ENCODE measurements at regions not wholly inside any gene's neighbourhood (a gene's known extent, or its start where the extent isn't known, plus 50 kb on each side); places are given as distances from the start of the nearest gene placed in this dataset.

DNA sequence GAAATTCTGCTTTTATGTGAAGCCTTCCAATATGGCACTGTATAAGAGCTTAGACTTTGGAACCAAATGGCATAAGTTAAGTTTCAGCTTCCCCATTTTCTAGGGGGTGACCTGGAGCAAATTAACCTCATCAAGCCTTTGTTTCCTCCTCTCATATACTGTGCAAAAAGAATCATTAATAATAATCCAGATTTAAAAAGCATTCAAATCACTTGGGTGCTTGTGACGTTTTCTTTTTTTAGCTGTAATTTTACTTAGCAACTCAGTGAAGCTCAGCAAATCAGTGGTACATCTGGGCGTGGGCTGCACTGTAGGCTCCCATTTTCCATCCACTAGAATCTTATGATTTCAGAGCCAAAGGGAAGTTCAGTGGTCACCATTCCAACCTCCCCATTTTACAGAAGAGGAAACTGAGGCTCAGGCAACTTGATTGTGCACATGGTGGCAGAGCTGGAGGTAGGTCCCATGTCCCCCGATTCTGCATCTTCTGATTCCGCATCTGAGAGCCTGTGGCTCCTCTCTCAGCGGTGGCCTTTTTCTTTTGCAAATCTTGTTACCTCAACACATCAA lies 131.2 kb downstream of the SNAPC1 start:
- intact Hi-C loops (cut with DNase I, micrococcal nuclease), result no loop called here
- no peak overlapping the region for H3K4me3 ChIP-seq
- H3K9me3 ChIP-seq, result no peaks in the 10 kb centered on the region
- TF ChIP-seq CTCF (IDR thresholded peaks at IDR 0.05), result no peak
- no peaks in the 10 kb centered on the region for H3K36me3 ChIP-seq (ENCODE audit: low read depth)
- no peak for ATAC-seq
- H3K4me1 ChIP-seq (ENCODE audit: low read depth), result no peaks in the 10 kb centered on the region
- no peak for DNase-seq

- no peaks in the 10 kb centered on the region for H3K4me1 ChIP-seq (ENCODE audit: low read depth)
- intact Hi-C loops (cut with DNase I, micrococcal nuclease), result loop anchor here in 1 of 2 donors (2.0 kb wide), 1 partner anchor 232 kb away; no protein-coding TSS in a partner anchor
- no peaks in the 10 kb centered on the region for H3K36me3 ChIP-seq (ENCODE audit: low read depth)
- ATAC-seq, result peak; percentile 55
- H3K9me3 ChIP-seq, result no peaks in the 10 kb centered on the region
- TF ChIP-seq CTCF (IDR thresholded peaks at IDR 0.05), result peak; percentile 29
- peak in 2 of 3 donors; percentile 40 to 85 for DNase-seq
- no peak overlapping the region for H3K4me3 ChIP-seq
Measured at GRCh38 chr14:61894452-61895077, 132.3 kb downstream of the SNAPC1 start.

- ATAC-seq (no peak), DNase-seq (no peak)
- no peak overlapping the region for H3K4me3 ChIP-seq
- no peaks in the 10 kb centered on the region for H3K9me3 ChIP-seq
- no peak for TF ChIP-seq CTCF (IDR thresholded peaks at IDR 0.05)
- intact Hi-C loops (cut with DNase I, micrococcal nuclease), result no loop called here
- no peaks in the 10 kb centered on the region for H3K4me1 ChIP-seq (ENCODE audit: low read depth)
- H3K36me3 ChIP-seq (ENCODE audit: low read depth), result no peaks in the 10 kb centered on the region
Measured at GRCh38 chr14:61897300-61897699, 135.1 kb downstream of the SNAPC1 start.

DNA sequence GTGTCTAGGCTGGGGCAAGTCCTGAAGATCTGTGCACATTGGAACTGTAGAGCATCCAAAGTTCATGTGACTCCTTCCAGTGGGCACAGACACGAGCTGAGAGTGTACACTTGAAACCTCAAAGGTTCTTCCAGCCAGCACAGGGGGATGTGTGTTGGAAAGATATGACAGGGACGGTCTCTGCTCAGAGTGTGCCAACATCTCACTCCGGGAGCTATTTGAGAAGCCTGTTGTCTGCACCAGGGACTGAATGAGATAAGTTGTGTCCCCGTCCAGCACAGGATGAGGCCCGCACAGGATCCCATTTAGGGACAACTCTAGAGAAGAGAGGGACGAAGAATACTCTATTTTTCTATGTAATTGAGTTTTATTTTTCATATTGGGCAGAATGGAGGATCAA lies 136.3 kb downstream of the SNAPC1 start:
- Histone ChIP-seq H3K4me1 (ENCODE audit: low read depth) (no peaks in the 10 kb centered on the region), H3K36me3 (ENCODE audit: low read depth) (no peaks in the 10 kb centered on the region), H3K9me3 (no peaks in the 10 kb centered on the region), H3K4me3 (no peak overlapping the region)
- ATAC-seq (no peak), DNase-seq (no peak)
- no peak for TF ChIP-seq CTCF (IDR thresholded peaks at IDR 0.05)
- intact Hi-C loops (cut with DNase I, micrococcal nuclease), result no loop called here

DNA sequence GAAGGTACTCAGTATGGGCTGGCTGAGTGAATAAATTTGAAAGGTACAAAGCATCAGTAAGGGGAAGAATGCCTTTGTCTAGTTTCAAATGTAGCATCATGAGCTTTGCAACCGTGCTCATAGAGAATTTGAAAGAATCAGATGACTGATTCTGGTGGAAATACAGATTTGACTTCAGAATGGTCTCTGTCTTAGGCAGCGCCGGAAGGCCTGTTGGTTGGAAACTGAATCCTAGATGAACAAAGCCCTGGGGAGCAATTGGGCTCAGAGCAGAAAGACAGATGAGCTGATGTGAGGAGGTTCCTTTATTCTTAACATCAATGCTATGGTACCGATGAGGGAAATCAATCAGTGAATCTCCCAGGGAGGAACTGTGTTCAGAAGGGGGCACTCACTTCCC lies 137.3 kb downstream of the SNAPC1 start:
- Histone ChIP-seq H3K36me3 (ENCODE audit: low read depth) (no peaks in the 10 kb centered on the region), H3K4me1 (ENCODE audit: low read depth) (no peaks in the 10 kb centered on the region), H3K4me3 (no peak overlapping the region), H3K9me3 (no peaks in the 10 kb centered on the region)
- ATAC-seq, result no peak
- no peak for TF ChIP-seq CTCF (IDR thresholded peaks at IDR 0.05)
- no peak for DNase-seq
- intact Hi-C loops (cut with DNase I, micrococcal nuclease), result no loop called here
